ENCODE measurements at regions not wholly inside any gene's neighbourhood (a gene's known extent, or its start where the extent isn't known, plus 50 kb on each side); places are given as distances from the start of the nearest gene placed in this dataset.

DNA sequence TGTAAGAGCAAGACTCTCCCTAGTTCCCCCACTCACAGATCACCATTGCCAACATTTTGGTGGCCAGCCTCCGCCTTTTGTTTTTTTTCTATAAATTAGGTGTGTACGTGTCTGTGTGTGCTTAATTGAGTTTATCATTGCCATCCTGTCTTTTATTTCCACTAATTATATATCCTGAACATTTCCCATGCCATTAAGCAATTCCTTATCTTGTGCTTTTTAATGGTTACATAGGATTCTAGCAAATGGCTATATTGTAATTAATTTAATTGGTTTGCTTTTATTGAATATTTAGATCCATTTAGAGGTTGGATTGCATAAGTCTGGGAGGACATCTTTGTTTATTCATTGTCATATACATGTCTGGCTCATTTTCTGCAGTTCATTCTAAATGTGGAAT lies 107.3 kb upstream of the RTL1 start:
- TF ChIP-seq, protein P1, sequence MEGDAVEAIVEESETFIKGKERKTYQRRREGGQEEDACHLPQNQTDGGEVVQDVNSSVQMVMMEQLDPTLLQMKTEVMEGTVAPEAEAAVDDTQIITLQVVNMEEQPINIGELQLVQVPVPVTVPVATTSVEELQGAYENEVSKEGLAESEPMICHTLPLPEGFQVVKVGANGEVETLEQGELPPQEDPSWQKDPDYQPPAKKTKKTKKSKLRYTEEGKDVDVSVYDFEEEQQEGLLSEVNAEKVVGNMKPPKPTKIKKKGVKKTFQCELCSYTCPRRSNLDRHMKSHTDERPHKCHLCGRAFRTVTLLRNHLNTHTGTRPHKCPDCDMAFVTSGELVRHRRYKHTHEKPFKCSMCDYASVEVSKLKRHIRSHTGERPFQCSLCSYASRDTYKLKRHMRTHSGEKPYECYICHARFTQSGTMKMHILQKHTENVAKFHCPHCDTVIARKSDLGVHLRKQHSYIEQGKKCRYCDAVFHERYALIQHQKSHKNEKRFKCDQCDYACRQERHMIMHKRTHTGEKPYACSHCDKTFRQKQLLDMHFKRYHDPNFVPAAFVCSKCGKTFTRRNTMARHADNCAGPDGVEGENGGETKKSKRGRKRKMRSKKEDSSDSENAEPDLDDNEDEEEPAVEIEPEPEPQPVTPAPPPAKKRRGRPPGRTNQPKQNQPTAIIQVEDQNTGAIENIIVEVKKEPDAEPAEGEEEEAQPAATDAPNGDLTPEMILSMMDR (IDR thresholded peaks at IDR 0.05; ENCODE audit: low read depth, low read length, missing control alignments) = no peak

DNA sequence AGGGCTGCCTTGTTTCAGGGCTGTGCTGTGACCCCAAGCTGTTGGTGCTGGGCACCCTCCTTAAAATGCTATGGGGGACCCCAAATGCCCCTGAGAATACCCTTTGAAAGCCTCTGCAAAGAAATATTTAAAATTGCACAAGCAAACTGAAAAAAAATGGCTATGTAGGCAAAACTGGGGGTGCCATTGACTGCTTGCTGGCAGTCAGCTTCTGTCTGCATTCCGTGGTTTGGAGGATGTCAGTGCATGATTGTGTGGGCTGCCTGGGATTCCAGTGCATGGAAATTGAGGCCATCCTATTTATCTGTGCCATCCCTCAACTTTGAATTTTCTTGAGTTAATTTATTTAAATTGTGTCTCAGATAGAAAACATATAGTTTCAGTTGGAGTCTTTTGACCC lies 113.7 kb upstream of the RTL1 start:
- TF ChIP-seq, protein P1 (IDR thresholded peaks at IDR 0.05; ENCODE audit: low read depth, low read length, missing control alignments) = no peak
- H3K4me3 ChIP-seq (replicated peaks; ENCODE audit: low read depth, low read length) = no peak overlapping the region
- DNase-seq (ENCODE audit: extremely low read depth, low read depth) = no peak

More for the DNA sequence above, 107.3 kb upstream of the RTL1 start:
- H3K4me3 ChIP-seq (replicated peaks; ENCODE audit: low read depth, low read length) = no peak overlapping the region
- DNase-seq (ENCODE audit: extremely low read depth, low read depth) = no peak

DNA sequence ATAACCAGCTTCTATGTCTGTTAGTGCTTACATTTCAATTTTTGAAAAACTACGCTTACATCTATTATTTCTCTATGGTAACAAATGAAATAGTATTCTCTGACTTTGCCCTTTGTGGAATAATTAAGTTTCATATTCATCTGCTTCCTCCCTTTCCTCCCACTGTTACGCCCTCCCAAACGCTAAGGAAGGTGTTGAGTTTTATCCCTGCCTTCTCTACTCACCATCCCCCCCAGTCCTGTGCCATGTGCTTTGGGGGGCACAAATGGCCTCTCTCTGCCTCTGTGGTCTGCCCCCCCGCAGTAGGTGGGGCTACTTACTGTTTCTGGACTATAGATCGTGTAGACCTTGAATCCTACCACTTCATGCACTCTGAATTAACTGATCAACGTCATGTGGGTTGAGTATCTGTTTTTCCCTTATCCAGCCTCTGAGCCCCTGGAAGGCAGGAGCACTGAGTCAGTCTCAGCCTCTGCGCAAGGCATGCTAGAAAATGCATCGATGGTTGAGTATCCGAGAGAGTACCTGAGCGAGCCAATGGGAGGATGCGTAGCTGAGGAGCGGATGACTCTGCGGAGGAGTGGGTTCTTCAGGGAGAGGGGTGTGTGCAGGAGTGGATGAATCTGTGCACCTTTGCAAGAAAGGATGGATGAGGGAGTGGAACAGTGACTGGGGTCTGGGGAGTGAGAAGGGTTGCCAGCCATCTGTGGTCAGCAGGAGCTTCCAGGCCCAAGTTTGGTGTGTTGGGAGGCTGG lies 114.5 kb upstream of the RTL1 start:
- no peak for DNase-seq (ENCODE audit: extremely low read depth, low read depth)
- TF ChIP-seq, protein P1 (IDR thresholded peaks at IDR 0.05; ENCODE audit: low read depth, low read length, missing control alignments) = no peak
- H3K4me3 ChIP-seq (replicated peaks; ENCODE audit: low read depth, low read length) = no peak overlapping the region

DNA sequence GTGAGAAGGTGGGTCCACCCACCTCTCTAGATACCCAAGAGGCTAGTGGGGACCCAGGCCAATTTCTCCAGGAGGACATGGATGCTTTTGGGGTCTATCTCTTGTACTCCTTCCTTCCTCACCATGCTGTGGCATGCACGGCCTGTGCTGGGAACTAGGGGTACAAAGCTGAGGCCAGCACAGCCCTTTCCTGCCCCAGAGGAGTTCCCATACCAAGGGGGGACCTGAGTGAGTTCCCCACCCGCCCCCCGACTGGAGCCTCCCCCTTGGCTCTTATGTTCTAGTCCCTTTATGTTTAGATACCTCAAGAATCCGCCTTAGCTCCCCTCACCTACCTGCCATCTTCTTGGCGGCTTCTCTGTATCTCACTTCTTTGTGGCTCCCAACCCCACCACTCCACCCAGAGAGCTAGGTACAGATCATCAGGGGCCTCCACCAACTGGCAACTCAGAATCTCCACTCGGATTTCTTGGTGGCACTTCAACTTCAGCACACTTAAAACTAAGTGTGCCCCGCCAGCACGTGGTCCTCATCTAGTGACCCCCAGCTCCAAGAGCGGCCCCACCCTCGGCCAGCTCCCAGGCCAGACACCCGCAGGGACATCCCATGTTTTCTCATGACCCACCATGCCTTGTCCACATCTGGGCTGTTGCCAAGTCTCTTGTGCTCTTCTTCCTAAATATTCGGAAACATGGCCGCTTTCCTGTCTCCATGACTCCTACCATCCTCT lies 115.2 kb upstream of the RTL1 start:
- TF ChIP-seq, protein P1 (IDR thresholded peaks at IDR 0.05; ENCODE audit: low read depth, low read length, missing control alignments) = no peak
- DNase-seq (ENCODE audit: extremely low read depth, low read depth) = no peak
- H3K4me3 ChIP-seq (replicated peaks; ENCODE audit: low read depth, low read length) = no peak overlapping the region

DNA sequence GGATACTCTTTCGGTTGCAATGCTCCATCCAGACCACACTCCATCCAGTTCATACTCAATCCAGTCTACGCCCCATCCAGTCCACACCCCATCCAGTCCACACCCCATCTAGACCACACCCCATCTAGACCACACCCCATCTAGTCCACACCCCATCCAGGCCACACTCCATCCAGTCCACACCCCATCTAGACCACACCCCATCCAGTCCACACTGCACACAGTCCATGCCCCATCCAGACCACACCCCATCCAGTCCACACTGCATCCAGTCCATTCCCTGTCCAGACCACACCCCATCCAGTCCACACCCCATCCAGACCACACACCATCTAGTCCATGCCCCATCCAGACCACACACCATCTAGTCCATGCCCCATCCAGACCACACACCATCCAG lies 116.0 kb upstream of the RTL1 start:
- H3K4me3 ChIP-seq (replicated peaks; ENCODE audit: low read depth, low read length) = no peak overlapping the region
- TF ChIP-seq, protein P1 (IDR thresholded peaks at IDR 0.05; ENCODE audit: low read depth, low read length, missing control alignments) = no peak
- no peak for DNase-seq (ENCODE audit: extremely low read depth, low read depth)

DNA sequence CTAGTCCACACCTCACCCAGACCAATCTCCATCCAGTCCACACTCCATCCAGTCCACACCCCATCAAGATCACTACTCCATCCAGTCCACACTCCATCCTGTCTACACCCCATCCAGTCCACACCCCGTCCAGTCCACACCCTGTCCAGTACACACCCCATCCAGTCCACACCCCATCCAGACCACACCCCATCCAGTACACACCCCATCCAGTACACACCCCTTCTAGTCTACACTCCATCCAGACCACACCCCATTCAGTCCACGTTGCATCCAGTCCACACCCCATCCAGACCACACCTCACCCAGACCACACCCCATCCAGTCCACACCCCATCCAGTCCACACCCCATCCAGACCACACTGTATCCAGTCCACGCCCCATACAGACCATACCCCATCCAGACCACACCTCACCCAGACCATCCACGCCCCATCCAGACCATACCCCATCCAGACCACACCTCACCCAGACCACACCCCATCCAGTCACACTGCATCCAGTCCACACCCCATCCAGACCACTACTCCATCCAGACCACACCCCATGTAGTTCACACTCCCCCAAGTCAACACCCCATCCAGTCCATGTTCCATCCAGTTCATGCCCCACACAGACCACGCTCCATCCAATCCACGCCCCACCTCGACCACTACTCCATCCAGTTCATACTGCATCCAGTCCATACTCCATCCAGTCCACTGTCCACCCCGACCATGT lies 116.6 kb upstream of the RTL1 start:
- TF ChIP-seq, protein P1 (IDR thresholded peaks at IDR 0.05; ENCODE audit: low read depth, low read length, missing control alignments) = no peak
- no peak for DNase-seq (ENCODE audit: extremely low read depth, low read depth)
- no peak overlapping the region for H3K4me3 ChIP-seq (replicated peaks; ENCODE audit: low read depth, low read length)

All from HFF-Myc (cell line).